ENCODE measurements at regions not wholly inside any gene's neighbourhood (a gene's known extent, or its start where the extent isn't known, plus 50 kb on each side); places are given as distances from the start of the nearest gene placed in this dataset.

DNA sequence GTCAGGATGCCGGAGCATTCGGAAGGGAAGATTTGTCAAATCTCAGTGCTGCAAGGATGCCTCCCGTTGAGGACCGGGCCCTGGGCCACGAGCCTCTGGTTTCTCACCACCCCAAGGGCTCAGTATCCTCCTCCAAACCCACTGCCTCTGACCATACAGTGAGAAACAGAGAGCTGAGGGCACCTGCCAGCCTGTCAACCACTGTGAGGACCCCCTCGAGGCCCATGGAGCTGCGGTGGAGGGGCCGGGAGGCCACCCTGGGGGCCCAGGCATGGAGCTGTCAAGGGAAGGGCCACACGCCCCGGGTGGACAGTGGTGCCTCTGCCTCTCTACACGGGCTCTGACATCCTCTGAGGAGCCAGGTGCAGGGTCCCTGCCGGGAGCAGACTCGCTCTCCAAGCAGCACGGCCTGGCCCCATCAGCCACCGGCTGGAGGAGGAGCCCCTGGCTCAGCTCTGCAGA lies 248.0 kb upstream of the TCERG1L start:
- Mint-ChIP-seq H3K9me3 (ENCODE audit: unreplicated experiment) (peaks cover 6% of the 10 kb centered on the region), H3K27me3 (ENCODE audit: unreplicated experiment) (no peaks in the 10 kb centered on the region), H3K27ac (ENCODE audit: unreplicated experiment) (no peak overlapping the region), H3K4me1 (ENCODE audit: low read depth, unreplicated experiment) (no peaks in the 10 kb centered on the region), H3K4me3 (ENCODE audit: unreplicated experiment) (no peak overlapping the region), H3K36me3 (ENCODE audit: unreplicated experiment) (peaks cover 6% of the 10 kb centered on the region)
- DNase-seq: no peak
- TF ChIP-seq, protein P1, sequence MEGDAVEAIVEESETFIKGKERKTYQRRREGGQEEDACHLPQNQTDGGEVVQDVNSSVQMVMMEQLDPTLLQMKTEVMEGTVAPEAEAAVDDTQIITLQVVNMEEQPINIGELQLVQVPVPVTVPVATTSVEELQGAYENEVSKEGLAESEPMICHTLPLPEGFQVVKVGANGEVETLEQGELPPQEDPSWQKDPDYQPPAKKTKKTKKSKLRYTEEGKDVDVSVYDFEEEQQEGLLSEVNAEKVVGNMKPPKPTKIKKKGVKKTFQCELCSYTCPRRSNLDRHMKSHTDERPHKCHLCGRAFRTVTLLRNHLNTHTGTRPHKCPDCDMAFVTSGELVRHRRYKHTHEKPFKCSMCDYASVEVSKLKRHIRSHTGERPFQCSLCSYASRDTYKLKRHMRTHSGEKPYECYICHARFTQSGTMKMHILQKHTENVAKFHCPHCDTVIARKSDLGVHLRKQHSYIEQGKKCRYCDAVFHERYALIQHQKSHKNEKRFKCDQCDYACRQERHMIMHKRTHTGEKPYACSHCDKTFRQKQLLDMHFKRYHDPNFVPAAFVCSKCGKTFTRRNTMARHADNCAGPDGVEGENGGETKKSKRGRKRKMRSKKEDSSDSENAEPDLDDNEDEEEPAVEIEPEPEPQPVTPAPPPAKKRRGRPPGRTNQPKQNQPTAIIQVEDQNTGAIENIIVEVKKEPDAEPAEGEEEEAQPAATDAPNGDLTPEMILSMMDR (IDR thresholded peaks at IDR 0.05; ENCODE audit: partially characterized antibody, unreplicated experiment): no peak

DNA sequence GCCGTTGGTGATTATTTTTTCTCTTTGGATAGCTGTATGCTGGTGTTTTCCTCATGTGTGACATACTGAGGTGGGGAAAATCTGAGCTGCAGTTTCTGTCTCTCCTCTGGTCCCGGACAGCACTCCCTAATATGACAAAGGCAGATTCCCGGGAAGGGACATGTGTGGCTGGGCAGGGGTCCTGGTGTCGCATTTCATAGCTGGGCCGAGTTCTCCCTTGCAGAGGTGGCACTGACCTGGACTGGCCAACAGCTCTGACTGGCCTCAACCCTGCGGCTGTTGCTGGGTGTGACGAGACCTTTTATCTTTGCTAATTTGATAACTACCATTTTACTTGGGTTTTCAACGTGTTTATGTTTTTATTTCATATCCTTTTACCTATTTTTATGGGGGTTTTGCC lies 248.6 kb upstream of the TCERG1L start:
- TF ChIP-seq, protein P1 (IDR thresholded peaks at IDR 0.05; ENCODE audit: partially characterized antibody, unreplicated experiment): no peak
- H3K27me3 Mint-ChIP-seq (ENCODE audit: unreplicated experiment): no peaks in the 10 kb centered on the region
- H3K27ac Mint-ChIP-seq (ENCODE audit: unreplicated experiment): no peak overlapping the region
- no peak for DNase-seq
- H3K4me3 Mint-ChIP-seq (ENCODE audit: unreplicated experiment): no peak overlapping the region
- H3K36me3 Mint-ChIP-seq (ENCODE audit: unreplicated experiment): peaks cover 6% of the 10 kb centered on the region
- peaks cover 8% of the 10 kb centered on the region for H3K9me3 Mint-ChIP-seq (ENCODE audit: unreplicated experiment)
- no peaks in the 10 kb centered on the region for H3K4me1 Mint-ChIP-seq (ENCODE audit: low read depth, unreplicated experiment)

DNA sequence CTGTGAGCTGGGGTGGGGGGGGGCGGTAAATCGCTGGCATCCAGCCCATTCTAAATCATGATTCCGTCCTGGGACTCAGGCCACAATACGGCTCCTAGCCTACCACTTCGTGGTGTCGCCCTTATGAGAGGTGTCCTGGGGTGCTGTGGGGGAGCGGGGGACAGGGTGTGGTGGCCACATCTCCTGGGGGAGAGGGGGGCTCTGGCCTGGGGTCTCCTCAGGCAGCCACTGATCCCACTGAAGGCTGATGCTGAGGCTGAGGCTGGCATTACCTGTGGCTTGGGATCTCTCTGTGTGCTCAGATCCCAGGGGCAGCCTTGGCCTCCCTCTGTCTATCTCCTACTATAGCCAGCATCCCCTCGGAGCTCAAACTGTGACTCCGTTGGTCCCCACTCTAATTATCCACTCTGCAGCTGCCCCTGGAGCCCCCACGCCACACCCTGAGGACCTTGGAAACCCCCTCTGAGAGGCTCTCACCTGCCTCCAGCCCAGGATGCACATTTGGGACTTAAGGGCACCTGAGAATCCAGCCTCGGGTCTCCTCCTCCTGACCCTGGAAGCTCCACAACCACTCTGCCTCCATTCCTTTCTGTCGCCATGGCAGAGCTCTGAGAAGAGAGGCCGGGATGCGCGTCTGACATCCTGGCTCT lies 249.3 kb upstream of the TCERG1L start:
- H3K27me3 Mint-ChIP-seq (ENCODE audit: unreplicated experiment): no peaks in the 10 kb centered on the region
- H3K9me3 Mint-ChIP-seq (ENCODE audit: unreplicated experiment): peaks cover 8% of the 10 kb centered on the region
- H3K27ac Mint-ChIP-seq (ENCODE audit: unreplicated experiment): no peak overlapping the region

DNA sequence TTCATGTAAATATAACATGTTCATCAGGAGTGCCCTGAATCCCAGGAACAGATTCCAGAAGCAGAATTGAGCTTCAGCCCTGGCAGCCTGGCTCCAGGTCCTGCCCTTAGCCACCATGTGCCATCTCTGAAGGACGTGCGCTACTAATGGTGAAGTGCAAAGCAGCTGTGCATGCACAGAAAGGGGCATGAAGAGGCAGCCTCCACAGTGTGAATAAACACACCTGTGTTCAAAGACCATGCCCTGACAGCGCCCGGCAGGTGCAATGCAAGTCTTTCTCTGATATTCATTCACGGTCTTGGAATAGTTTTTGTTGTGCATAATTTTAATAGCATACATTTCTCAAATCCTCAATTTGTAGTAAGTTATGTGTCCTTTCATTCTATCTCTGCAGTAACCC lies 250.4 kb upstream of the TCERG1L start:
- no peak overlapping the region for H3K4me3 Mint-ChIP-seq (ENCODE audit: unreplicated experiment)
- no peaks in the 10 kb centered on the region for H3K4me1 Mint-ChIP-seq (ENCODE audit: low read depth, unreplicated experiment)
- TF ChIP-seq, protein P1 (IDR thresholded peaks at IDR 0.05; ENCODE audit: partially characterized antibody, unreplicated experiment): no peak
- H3K27me3 Mint-ChIP-seq (ENCODE audit: unreplicated experiment): no peaks in the 10 kb centered on the region
- peaks cover 10% of the 10 kb centered on the region for H3K36me3 Mint-ChIP-seq (ENCODE audit: unreplicated experiment)
- no peak for DNase-seq
- no peak overlapping the region for H3K27ac Mint-ChIP-seq (ENCODE audit: unreplicated experiment)
- peaks cover 10% of the 10 kb centered on the region for H3K9me3 Mint-ChIP-seq (ENCODE audit: unreplicated experiment)

More for the DNA sequence above, 249.3 kb upstream of the TCERG1L start:
- TF ChIP-seq, protein P1 (IDR thresholded peaks at IDR 0.05; ENCODE audit: partially characterized antibody, unreplicated experiment): no peak
- Mint-ChIP-seq H3K36me3 (ENCODE audit: unreplicated experiment) (peaks cover 6% of the 10 kb centered on the region), H3K4me3 (ENCODE audit: unreplicated experiment) (no peak overlapping the region), H3K4me1 (ENCODE audit: low read depth, unreplicated experiment) (no peaks in the 10 kb centered on the region)
- DNase-seq: no peak

DNA sequence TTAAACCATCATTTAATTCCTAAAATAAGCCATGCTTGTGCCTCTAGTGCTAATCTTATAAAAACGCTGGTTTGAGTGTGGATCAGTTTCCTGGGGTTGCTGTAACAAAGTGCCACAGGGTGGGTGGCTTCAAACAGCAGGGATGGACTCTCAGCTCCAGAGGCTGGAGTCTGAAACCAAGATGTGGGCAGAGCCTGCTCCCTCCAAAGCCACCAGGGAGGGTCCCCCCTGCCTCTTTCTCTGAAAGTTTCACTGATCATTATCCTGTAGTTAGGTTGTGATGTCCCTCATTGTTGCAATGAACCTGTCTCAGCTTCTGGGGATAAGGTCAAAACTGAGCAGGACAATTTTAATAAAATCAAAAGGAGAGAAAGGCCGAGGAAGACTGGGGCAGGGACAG lies 251.9 kb upstream of the TCERG1L start:
- Mint-ChIP-seq H3K4me3 (ENCODE audit: unreplicated experiment) (no peak overlapping the region), H3K4me1 (ENCODE audit: low read depth, unreplicated experiment) (no peaks in the 10 kb centered on the region), H3K27me3 (ENCODE audit: unreplicated experiment) (no peaks in the 10 kb centered on the region), H3K9me3 (ENCODE audit: unreplicated experiment) (peaks cover 11% of the 10 kb centered on the region), H3K27ac (ENCODE audit: unreplicated experiment) (no peak overlapping the region), H3K36me3 (ENCODE audit: unreplicated experiment) (peaks cover 11% of the 10 kb centered on the region)
- DNase-seq: no peak
- TF ChIP-seq, protein P1 (IDR thresholded peaks at IDR 0.05; ENCODE audit: partially characterized antibody, unreplicated experiment): no peak
